H1 (cell line): ENCODE measurements at regions not wholly inside any gene's neighbourhood (a gene's known extent, or its start where the extent isn't known, plus 50 kb on each side); places are given as distances from the start of the nearest gene placed in this dataset.
A peak's percentile ranks its signal among the peaks of the same experiment; 100 is the strongest.

ENCODE experiments used
- BACH1 ChIP-seq: IDR thresholded peaks from 2 replicates; pipeline ENCODE4 v1.6.1; 2012; ENCODE audit warnings: low read length, improper control_type of control experiment
- CEBPB ChIP-seq: IDR thresholded peaks from 2 replicates; pipeline ENCODE4 v1.6.1; 2012; ENCODE audit warnings: low read depth, low read length
- GTF2F1 ChIP-seq: IDR thresholded peaks from 2 replicates; pipeline ENCODE4 v1.6.1; 2012; ENCODE audit warnings: low read depth, low read length, improper control_type of control experiment, borderline replicate concordance
- HDAC2 ChIP-seq, 2 experiments: fragments of 300-600 bp in 1 of 2; sonication (generic) in 1 of 2; IDR thresholded peaks; 2 replicates each; pipeline ENCODE4 v1.6.1; 2011 to 2012; ENCODE audit warnings: low read depth in 2 of 2, low read length in 2 of 2, mild to moderate bottlenecking in 2 of 2, moderate library complexity in 2 of 2, borderline replicate concordance in 1 of 2, inconsistent platforms in 1 of 2
- JUND ChIP-seq: IDR thresholded peaks from 2 replicates; pipeline ENCODE4 v1.6.1; 2011; ENCODE audit warnings: mild to moderate bottlenecking, improper control_type of control experiment, low read length
- KDM1A ChIP-seq: fragments of 200-600, 300-600 bp; sonication (generic); IDR thresholded peaks from 2 replicates; pipeline ENCODE4 v1.7.1; 2016; ENCODE audit warnings: mild to moderate bottlenecking, low read length, borderline replicate concordance
- KDM4A ChIP-seq: IDR thresholded peaks from one replicate; pipeline ENCODE4 v1.7.1; 2012; ENCODE audit warnings: low read depth, mild to moderate bottlenecking, moderate library complexity, low read length, inconsistent platforms; ENCODE audit not compliant: severe bottlenecking
- MAFK ChIP-seq: IDR thresholded peaks from 2 replicates; pipeline ENCODE4 v1.6.1; 2012; ENCODE audit warnings: low read depth, mild to moderate bottlenecking, improper control_type of control experiment, low read length
- NRF1 ChIP-seq: IDR thresholded peaks from 2 replicates; pipeline ENCODE4 v1.6.1; 2011; ENCODE audit warnings: mild to moderate bottlenecking, low read depth, low read length, improper control_type of control experiment
- RNF2 ChIP-seq: fragments of 200-900, 300-1000 bp; sonication (generic); IDR thresholded peaks from 2 replicates; pipeline ENCODE4 v1.7.1; 2016; ENCODE audit warnings: borderline replicate concordance, low read depth, mild to moderate bottlenecking, antibody characterized with exemption, low read length; ENCODE audit not compliant: poor library complexity, severe bottlenecking; ENCODE audit errors: missing control alignments
- SIN3A ChIP-seq, 2 experiments: IDR thresholded peaks in 1 of 2; conservative IDR thresholded peaks in 1 of 2; 2 replicates each; pipeline ENCODE4 v1.6.1; 2011 to 2012; ENCODE audit warnings: low read length in 2 of 2, improper control_type of control experiment in 1 of 2, low read depth in 1 of 2, mild to moderate bottlenecking in 1 of 2
- SIRT6 ChIP-seq: IDR thresholded peaks from one replicate; pipeline ENCODE4 v1.7.1; 2012; ENCODE audit warnings: low read length, inconsistent platforms
- SP4 ChIP-seq: IDR thresholded peaks from 2 replicates; pipeline ENCODE4 v1.6.1; 2012; ENCODE audit warnings: low read length, inconsistent platforms
- SUZ12 ChIP-seq: fragments of 200-600 bp; sonication (generic); IDR thresholded peaks from 2 replicates; pipeline ENCODE4 v1.6.1; 2012; ENCODE audit warnings: mild to moderate bottlenecking, inconsistent platforms, low read length, moderate library complexity, mixed read lengths
- TAF1 ChIP-seq: IDR thresholded peaks from 2 replicates; pipeline ENCODE4 v1.6.1; 2011; ENCODE audit warnings: mild to moderate bottlenecking, low read depth, low read length
- TAF7 ChIP-seq: optimal IDR thresholded peaks from 2 replicates; pipeline ENCODE3; 2011; ENCODE audit warnings: low read depth, mild to moderate bottlenecking, inconsistent platforms, low read length, moderate library complexity, borderline replicate concordance
- TF ChIP-seq, protein P1 (sequence below): IDR thresholded peaks from 2 replicates; pipeline ENCODE4 v1.6.1; 2011; ENCODE audit warnings: low read length, improper control_type of control experiment

DNA sequence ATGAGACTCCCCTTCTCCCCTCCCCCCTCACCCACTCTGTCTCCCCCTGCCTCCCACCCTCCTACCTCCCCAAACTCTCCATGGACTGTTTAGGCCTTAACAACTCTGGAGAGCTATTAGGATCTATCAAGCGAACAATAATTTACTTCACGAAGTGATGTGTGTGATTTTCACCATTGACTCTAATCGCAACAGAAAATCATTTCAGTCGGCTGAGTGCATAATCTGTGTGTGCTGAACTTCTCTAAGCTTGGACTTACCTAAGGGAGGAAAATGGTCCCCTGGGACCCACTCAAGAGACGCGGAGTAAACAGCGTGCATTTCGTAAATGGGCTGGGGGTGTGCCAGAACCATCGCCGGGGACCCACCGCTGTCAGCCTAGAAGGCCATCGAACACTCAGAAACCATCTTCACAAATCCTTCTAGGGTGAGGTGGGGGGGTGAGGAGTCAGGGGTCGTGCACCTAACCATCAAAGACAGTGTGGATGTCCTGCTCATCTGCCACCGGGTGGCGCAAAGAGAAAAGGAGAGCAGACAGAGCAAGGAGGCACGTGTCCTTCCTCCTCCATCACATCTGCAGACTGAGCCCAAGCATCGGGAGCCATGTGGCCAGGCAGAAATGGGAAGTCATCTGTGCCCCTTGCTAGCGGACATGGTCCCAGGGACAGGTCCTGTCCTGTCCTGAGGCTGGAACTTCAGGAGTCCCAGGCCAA, 62.1 kb upstream of the NUP50 start (continued):
- TF ChIP-seq HDAC2 (IDR thresholded peaks at IDR 0.05; ENCODE audit: borderline replicate concordance in 1 of 2, low read depth in 2 of 2, low read length in 2 of 2) (no peak), SIRT6 (no peak), SUZ12 (no peak), TAF7 (no peak), RNF2 (no peak), KDM1A (no peak), KDM4A (no peak), GTF2F1 (no peak), JUND (no peak), CEBPB (no peak), NRF1 (no peak), SIN3A (conservative IDR thresholded peaks at IDR 0.05 in 1 of 2, IDR thresholded peaks at IDR 0.05 in 1 of 2; ENCODE audit: low read depth in 1 of 2, low read length in 2 of 2) (no peak), MAFK (no peak), TAF1 (no peak), BACH1 (no peak), SP4 (no peak)
- TF ChIP-seq, protein P1, sequence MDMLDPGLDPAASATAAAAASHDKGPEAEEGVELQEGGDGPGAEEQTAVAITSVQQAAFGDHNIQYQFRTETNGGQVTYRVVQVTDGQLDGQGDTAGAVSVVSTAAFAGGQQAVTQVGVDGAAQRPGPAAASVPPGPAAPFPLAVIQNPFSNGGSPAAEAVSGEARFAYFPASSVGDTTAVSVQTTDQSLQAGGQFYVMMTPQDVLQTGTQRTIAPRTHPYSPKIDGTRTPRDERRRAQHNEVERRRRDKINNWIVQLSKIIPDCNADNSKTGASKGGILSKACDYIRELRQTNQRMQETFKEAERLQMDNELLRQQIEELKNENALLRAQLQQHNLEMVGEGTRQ: peak; percentile 76
